Panc1 (cell line): ENCODE measurements at regions not wholly inside any gene's neighbourhood (a gene's known extent, or its start where the extent isn't known, plus 50 kb on each side); places are given as distances from the start of the nearest gene placed in this dataset.

Experiments used
- POLR2AphosphoS5 ChIP-seq: IDR thresholded peaks from 2 replicates; pipeline ENCODE4 v1.6.1; 2012; ENCODE audit warnings: mild to moderate bottlenecking, low read depth, low read length, moderate library complexity
- SIN3A ChIP-seq: IDR thresholded peaks from 2 replicates; pipeline ENCODE4 v1.6.1; 2012; ENCODE audit warnings: low read depth, mild to moderate bottlenecking, low read length, moderate library complexity, borderline replicate concordance; ENCODE audit not compliant: insufficient read depth
- TCF7L2 ChIP-seq: IDR thresholded peaks from 2 replicates; pipeline ENCODE4 v1.6.1; 2011; ENCODE audit warnings: mild to moderate bottlenecking, low read depth, low read length, inconsistent platforms
- TF ChIP-seq, protein P1 (sequence below): fragments of 450-650 bp; IDR thresholded peaks from 2 replicates; pipeline ENCODE4 v1.5.1; 2017; ENCODE audit warnings: mild to moderate bottlenecking
- TF ChIP-seq, protein P2 (sequence below), 2 experiments: IDR thresholded peaks; 2 replicates each; pipeline ENCODE4 v1.6.1; 2011 to 2012; ENCODE audit warnings: low read depth in 2 of 2, control low read depth in 1 of 2, low read length in 1 of 2, mild to moderate bottlenecking in 1 of 2, moderate library complexity in 1 of 2; ENCODE audit not compliant: insufficient read depth in 1 of 2

DNA sequence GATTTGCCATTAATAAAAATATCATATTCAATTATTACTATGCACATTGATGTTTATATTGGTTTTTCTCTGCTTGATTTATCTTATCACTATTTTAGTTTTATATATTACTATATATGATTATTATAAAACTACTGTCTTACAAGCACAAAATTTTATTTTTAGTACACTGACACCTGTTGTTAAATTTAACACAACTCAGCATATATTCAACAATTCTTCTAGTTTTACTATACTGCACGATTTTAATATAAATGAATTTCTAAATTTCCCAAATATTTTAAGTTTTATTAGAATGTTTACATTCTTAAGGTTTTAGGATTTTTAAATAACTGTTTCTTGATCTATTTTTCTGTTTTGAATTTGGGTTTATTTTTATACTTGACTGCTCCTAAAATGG lies 889.8 kb upstream of the GJE1 start:
- TF ChIP-seq, protein P1, sequence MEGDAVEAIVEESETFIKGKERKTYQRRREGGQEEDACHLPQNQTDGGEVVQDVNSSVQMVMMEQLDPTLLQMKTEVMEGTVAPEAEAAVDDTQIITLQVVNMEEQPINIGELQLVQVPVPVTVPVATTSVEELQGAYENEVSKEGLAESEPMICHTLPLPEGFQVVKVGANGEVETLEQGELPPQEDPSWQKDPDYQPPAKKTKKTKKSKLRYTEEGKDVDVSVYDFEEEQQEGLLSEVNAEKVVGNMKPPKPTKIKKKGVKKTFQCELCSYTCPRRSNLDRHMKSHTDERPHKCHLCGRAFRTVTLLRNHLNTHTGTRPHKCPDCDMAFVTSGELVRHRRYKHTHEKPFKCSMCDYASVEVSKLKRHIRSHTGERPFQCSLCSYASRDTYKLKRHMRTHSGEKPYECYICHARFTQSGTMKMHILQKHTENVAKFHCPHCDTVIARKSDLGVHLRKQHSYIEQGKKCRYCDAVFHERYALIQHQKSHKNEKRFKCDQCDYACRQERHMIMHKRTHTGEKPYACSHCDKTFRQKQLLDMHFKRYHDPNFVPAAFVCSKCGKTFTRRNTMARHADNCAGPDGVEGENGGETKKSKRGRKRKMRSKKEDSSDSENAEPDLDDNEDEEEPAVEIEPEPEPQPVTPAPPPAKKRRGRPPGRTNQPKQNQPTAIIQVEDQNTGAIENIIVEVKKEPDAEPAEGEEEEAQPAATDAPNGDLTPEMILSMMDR, result no peak
- TF ChIP-seq SIN3A (no peak), TCF7L2 (no peak), POLR2AphosphoS5 (no peak)
- TF ChIP-seq, protein P2, sequence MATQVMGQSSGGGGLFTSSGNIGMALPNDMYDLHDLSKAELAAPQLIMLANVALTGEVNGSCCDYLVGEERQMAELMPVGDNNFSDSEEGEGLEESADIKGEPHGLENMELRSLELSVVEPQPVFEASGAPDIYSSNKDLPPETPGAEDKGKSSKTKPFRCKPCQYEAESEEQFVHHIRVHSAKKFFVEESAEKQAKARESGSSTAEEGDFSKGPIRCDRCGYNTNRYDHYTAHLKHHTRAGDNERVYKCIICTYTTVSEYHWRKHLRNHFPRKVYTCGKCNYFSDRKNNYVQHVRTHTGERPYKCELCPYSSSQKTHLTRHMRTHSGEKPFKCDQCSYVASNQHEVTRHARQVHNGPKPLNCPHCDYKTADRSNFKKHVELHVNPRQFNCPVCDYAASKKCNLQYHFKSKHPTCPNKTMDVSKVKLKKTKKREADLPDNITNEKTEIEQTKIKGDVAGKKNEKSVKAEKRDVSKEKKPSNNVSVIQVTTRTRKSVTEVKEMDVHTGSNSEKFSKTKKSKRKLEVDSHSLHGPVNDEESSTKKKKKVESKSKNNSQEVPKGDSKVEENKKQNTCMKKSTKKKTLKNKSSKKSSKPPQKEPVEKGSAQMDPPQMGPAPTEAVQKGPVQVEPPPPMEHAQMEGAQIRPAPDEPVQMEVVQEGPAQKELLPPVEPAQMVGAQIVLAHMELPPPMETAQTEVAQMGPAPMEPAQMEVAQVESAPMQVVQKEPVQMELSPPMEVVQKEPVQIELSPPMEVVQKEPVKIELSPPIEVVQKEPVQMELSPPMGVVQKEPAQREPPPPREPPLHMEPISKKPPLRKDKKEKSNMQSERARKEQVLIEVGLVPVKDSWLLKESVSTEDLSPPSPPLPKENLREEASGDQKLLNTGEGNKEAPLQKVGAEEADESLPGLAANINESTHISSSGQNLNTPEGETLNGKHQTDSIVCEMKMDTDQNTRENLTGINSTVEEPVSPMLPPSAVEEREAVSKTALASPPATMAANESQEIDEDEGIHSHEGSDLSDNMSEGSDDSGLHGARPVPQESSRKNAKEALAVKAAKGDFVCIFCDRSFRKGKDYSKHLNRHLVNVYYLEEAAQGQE (IDR thresholded peaks at IDR 0.05; ENCODE audit: insufficient read depth in 1 of 2, low read depth in 2 of 2, low read length in 1 of 2), result no peak
